Neuronal stem cell (in vitro differentiated cells): ENCODE measurements at regions not wholly inside any gene's neighbourhood (a gene's known extent, or its start where the extent isn't known, plus 50 kb on each side); places are given as distances from the start of the nearest gene placed in this dataset.

Experiments used
- DNase-seq: peaks from one replicate; pipeline ENCODE4 v3.0.0-alpha.2; 2013; ENCODE audit warnings: low spot score
- H2AFZ ChIP-seq: one replicate; pipeline ENCODE4 v1.6.1; 2013; ENCODE audit warnings: mild to moderate bottlenecking, low read length, inconsistent platforms
- H2AK5ac ChIP-seq: 2 replicates; pipeline ENCODE4 v1.6.1; 2013; ENCODE audit warnings: low read depth, mild to moderate bottlenecking, inconsistent platforms, low read length, moderate library complexity, mixed read lengths
- H2BK120ac ChIP-seq: 2 replicates; pipeline ENCODE4 v1.6.1; 2013; ENCODE audit warnings: low read depth, mild to moderate bottlenecking, inconsistent platforms, low read length, moderate library complexity, mixed read lengths
- H2BK12ac ChIP-seq: one replicate; pipeline ENCODE4 v1.6.1; 2013; ENCODE audit warnings: low read length, inconsistent platforms
- H2BK15ac ChIP-seq: 2 replicates; pipeline ENCODE4 v1.6.1; 2013; ENCODE audit warnings: mild to moderate bottlenecking, low read length, inconsistent platforms, mixed read lengths
- H2BK5ac ChIP-seq: one replicate; pipeline ENCODE4 v1.6.1; 2013; ENCODE audit warnings: inconsistent platforms, mild to moderate bottlenecking, low read length, moderate library complexity
- H3K14ac ChIP-seq: one replicate; pipeline ENCODE4 v1.6.1; 2013; ENCODE audit warnings: low read length, inconsistent platforms
- H3K18ac ChIP-seq: 2 replicates; pipeline ENCODE4 v1.6.1; 2013; ENCODE audit warnings: low read length, inconsistent platforms
- H3K23ac ChIP-seq: 2 replicates; pipeline ENCODE4 v1.6.1; 2013; ENCODE audit warnings: low read depth, mild to moderate bottlenecking, mixed read lengths, low read length, inconsistent platforms; ENCODE audit not compliant: poor library complexity
- H3K27ac ChIP-seq: replicated peaks from 3 replicates; pipeline ENCODE4 v1.5.1; 2013; ENCODE audit warnings: low read length, inconsistent platforms
- H3K27me3 ChIP-seq, 3 experiments: 2 replicates each; pipeline ENCODE4 v1.6.1; 2013; ENCODE audit warnings: low read length in 3 of 3, mild to moderate bottlenecking in 2 of 3, inconsistent platforms in 1 of 3, low read depth in 1 of 3, mixed read lengths in 1 of 3, moderate library complexity in 1 of 3; ENCODE audit not compliant: control insufficient read depth in 3 of 3, insufficient read depth in 3 of 3
- H3K36me3 ChIP-seq, 2 donors: replicated peaks in 1 of 2; 2 replicates each; pipeline ENCODE4 v1.6.1; 2013; ENCODE audit warnings: low read length in 2 of 2; ENCODE audit not compliant: control insufficient read depth in 2 of 2, insufficient read depth in 2 of 2
- H3K4ac ChIP-seq: 2 replicates; pipeline ENCODE4 v1.6.1; 2013; ENCODE audit warnings: inconsistent platforms, mild to moderate bottlenecking, low read length, moderate library complexity
- H3K4me1 ChIP-seq, 2 donors: 1 replicate in 1 of 2; 2 replicates in 1 of 2; pipeline ENCODE4 v1.6.1; 2013; ENCODE audit warnings: low read length in 2 of 2, low read depth in 1 of 2; ENCODE audit not compliant: control insufficient read depth in 2 of 2, insufficient read depth in 1 of 2
- H3K4me2 ChIP-seq: one replicate; pipeline ENCODE4 v1.6.1; 2013; ENCODE audit warnings: mild to moderate bottlenecking, low read length, inconsistent platforms; ENCODE audit not compliant: insufficient read depth, poor library complexity, severe bottlenecking
- H3K4me3 ChIP-seq, 2 donors: 2 replicates each; pipeline ENCODE4 v1.5.1; 2013; ENCODE audit warnings: low read length in 2 of 2, mild to moderate bottlenecking in 2 of 2, inconsistent platforms in 1 of 2, moderate library complexity in 1 of 2
- H3K79me1 ChIP-seq: one replicate; pipeline ENCODE4 v1.6.1; 2013; ENCODE audit warnings: low read depth, mild to moderate bottlenecking, inconsistent platforms, low read length, moderate library complexity
- H3K9ac ChIP-seq: one replicate; pipeline ENCODE4 v1.6.1; 2013; ENCODE audit warnings: mild to moderate bottlenecking, low read depth, low read length, inconsistent platforms; ENCODE audit not compliant: poor library complexity
- H3K9me3 ChIP-seq, 2 donors: replicated peaks in 1 of 2; 2 replicates each; pipeline versions ENCODE3 to v1.6.1; 2013; ENCODE audit warnings: low read length in 2 of 2, mild to moderate bottlenecking in 2 of 2, inconsistent platforms in 1 of 2, low read depth in 1 of 2, mixed read lengths in 1 of 2, moderate library complexity in 1 of 2; ENCODE audit not compliant: control insufficient read depth in 2 of 2, insufficient read depth in 1 of 2
- H4K8ac ChIP-seq: one replicate; pipeline ENCODE4 v1.6.1; 2013; ENCODE audit warnings: low read depth, mild to moderate bottlenecking, inconsistent platforms, low read length, moderate library complexity
- H4K91ac ChIP-seq: one replicate; pipeline ENCODE4 v1.6.1; 2013; ENCODE audit warnings: low read length, low read depth, mild to moderate bottlenecking, inconsistent platforms; ENCODE audit not compliant: poor library complexity
- WGBS, 2 donors: extraction: QIAGEN DNeasy Blood & Tissue Kit; methylation state at CpG; one replicate each; pipeline ENCODE4 v1.1.7; 2013; ENCODE audit warnings: missing lambda C conversion rate in 2 of 2, mixed read lengths in 1 of 2; ENCODE audit not compliant: insufficient read length in 2 of 2, insufficient replicate concordance in 1 of 2; ENCODE audit errors: extremely low coverage in 2 of 2; 5-methylcytosine and 5-hydroxymethylcytosine counted together

- no CpG with 5 or more reads among the region's 2 CpGs for WGBS, 2 donors
- Histone ChIP-seq H3K4me3 (no peak overlapping the region), H3K27me3 (no peaks in the 10 kb centered on the region), H3K9me3 (no peaks in the 10 kb centered on the region), H2BK5ac (no peak overlapping the region), H2BK15ac (no peak overlapping the region), H3K9ac (no peak overlapping the region), H2AK5ac (no peak overlapping the region), H3K79me1 (no peaks in the 10 kb centered on the region), H3K18ac (no peak overlapping the region), H3K23ac (no peak overlapping the region), H3K4me1 (no peaks in the 10 kb centered on the region), H3K4ac (no peak overlapping the region), H2BK12ac (no peak overlapping the region), H3K27ac (no peak overlapping the region), H2BK120ac (no peak overlapping the region), H3K4me2 (no peak overlapping the region), H2AFZ (no peak overlapping the region), H3K36me3 (no peaks in the 10 kb centered on the region), H3K14ac (no peak overlapping the region), H4K8ac (no peak overlapping the region), H4K91ac (no peak overlapping the region)
- DNase-seq: no peak
Observed at GRCh38 chr5:143499480-143500114, 96.1 kb upstream of the NR3C1 start.

DNA sequence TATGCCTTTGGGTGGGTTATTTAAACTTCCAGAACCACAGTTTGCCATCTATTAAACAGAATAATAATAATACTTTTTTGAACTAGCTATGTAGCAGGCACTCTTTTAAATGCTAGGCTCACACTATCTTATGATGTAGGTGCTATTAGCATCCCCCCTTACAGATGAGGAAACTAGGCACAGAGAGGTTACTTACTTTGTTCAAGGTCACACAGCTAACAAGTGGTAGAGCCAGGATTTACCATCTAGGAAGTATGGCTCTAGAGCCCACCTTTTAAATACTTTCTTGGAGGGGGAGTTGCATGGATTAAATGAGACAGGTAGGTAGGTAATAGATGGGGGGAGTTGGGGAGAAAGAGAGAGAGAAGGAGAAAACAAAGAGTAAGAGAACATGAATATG is 95.3 kb upstream of the NR3C1 start:
- Histone ChIP-seq H4K8ac (no peak overlapping the region), H3K27ac (no peak overlapping the region), H3K18ac (no peak overlapping the region), H3K9me3 (no peaks in the 10 kb centered on the region), H3K4ac (no peak overlapping the region), H3K36me3 (no peaks in the 10 kb centered on the region), H3K9ac (no peak overlapping the region), H3K23ac (no peak overlapping the region), H2BK15ac (no peak overlapping the region), H3K79me1 (no peaks in the 10 kb centered on the region), H3K14ac (no peak overlapping the region), H2BK5ac (no peak overlapping the region), H2AFZ (no peak overlapping the region), H2BK120ac (no peak overlapping the region), H4K91ac (no peak overlapping the region), H2AK5ac (no peak overlapping the region), H3K4me2 (no peak overlapping the region), H3K4me3 (no peak overlapping the region), H3K4me1 (no peaks in the 10 kb centered on the region), H2BK12ac (no peak overlapping the region), H3K27me3 (no peaks in the 10 kb centered on the region)
- no peak for DNase-seq

- Histone ChIP-seq H2AFZ (no peak overlapping the region), H3K9ac (no peak overlapping the region), H2BK5ac (no peak overlapping the region), H2BK12ac (no peak overlapping the region), H3K79me1 (no peaks in the 10 kb centered on the region), H3K18ac (no peak overlapping the region), H3K4me2 (no peak overlapping the region), H3K4ac (no peak overlapping the region), H2BK15ac (no peak overlapping the region), H3K27me3 (no peaks in the 10 kb centered on the region), H3K23ac (no peak overlapping the region), H3K14ac (no peak overlapping the region), H3K4me1 (no peaks in the 10 kb centered on the region), H4K91ac (no peak overlapping the region), H4K8ac (no peak overlapping the region), H2AK5ac (no peak overlapping the region), H3K9me3 (no peaks in the 10 kb centered on the region), H2BK120ac (no peak overlapping the region), H3K27ac (no peak overlapping the region), H3K36me3 (no peaks in the 10 kb centered on the region), H3K4me3 (no peak overlapping the region)
- DNase-seq: no peak
Observed at GRCh38 chr5:143497749-143498148, 94.3 kb upstream of the NR3C1 start.

DNA sequence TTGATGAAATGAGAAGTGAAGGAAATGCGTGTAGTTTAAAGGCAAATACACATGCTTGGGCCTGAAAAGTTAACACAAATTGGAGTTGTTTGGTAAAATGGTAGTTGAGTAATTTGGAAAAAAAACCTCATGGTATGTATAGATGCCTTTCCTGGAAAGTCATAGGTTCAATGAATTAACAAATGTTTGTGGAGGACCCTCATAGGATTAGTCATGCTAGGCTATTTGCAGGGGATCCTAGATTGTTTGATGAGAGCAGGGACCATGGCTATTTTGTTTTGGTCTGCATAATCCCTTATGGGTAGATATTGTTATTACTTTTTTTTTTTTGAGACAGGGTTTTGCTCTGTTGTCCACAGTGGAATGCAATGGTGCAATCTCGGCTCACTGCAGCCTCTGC is 93.5 kb upstream of the NR3C1 start:
- H3K27ac ChIP-seq: no peak overlapping the region
- no peaks in the 10 kb centered on the region for H3K79me1 ChIP-seq
- no peak overlapping the region for H2BK120ac ChIP-seq
- no peak overlapping the region for H2BK5ac ChIP-seq
- 100% methylated on average over 1 of the region's 2 CpGs; no CpG with 5 or more reads in 1 of the 2 donors for WGBS, 2 donors
- H2BK15ac ChIP-seq: no peak overlapping the region
- H4K8ac ChIP-seq: no peak overlapping the region
- no peak overlapping the region for H3K23ac ChIP-seq
- H2AK5ac ChIP-seq: no peak overlapping the region
- no peaks in the 10 kb centered on the region for H3K36me3 ChIP-seq
- no peaks in the 10 kb centered on the region for H3K27me3 ChIP-seq
- no peak overlapping the region for H3K4me3 ChIP-seq
- no peak overlapping the region for H3K14ac ChIP-seq
- no peaks in the 10 kb centered on the region for H3K4me1 ChIP-seq
- H2AFZ ChIP-seq: no peak overlapping the region
- DNase-seq: no peak
- no peak overlapping the region for H3K18ac ChIP-seq
- H3K4ac ChIP-seq: no peak overlapping the region
- H4K91ac ChIP-seq: no peak overlapping the region
- H3K9ac ChIP-seq: no peak overlapping the region
- H2BK12ac ChIP-seq: no peak overlapping the region
- H3K4me2 ChIP-seq: no peak overlapping the region
- no peaks in the 10 kb centered on the region for H3K9me3 ChIP-seq
